SK-N-SH treated with all-trans-retinoic acid at 6 μM for 48 hours (cell line): ENCODE measurements at regions not wholly inside any gene's neighbourhood (a gene's known extent, or its start where the extent isn't known, plus 50 kb on each side); places are given as distances from the start of the nearest gene placed in this dataset.

ENCODE experiments used
- ATAC-seq: fragments of 200-7000 bp; cut with Tn5 transposase; 3 replicates; pipeline ENCODE4 v1.9.1; 2020; ENCODE audit warnings: mild to moderate bottlenecking, moderate library complexity
- ARNTL ChIP-seq: fragments of 450-650 bp; formaldehyde crosslinking; IDR thresholded peaks from 2 replicates; pipeline ENCODE4 v1.5.0; 2020; ENCODE audit warnings: low read depth, mild to moderate bottlenecking, moderate library complexity, borderline replicate concordance
- BACH2 ChIP-seq: fragments of 250-450 bp; sonication (Bioruptor Pico); IDR thresholded peaks from 2 replicates; pipeline ENCODE4 v1.9.0; 2021; ENCODE audit warnings: mild to moderate bottlenecking, borderline replicate concordance
- ESRRG ChIP-seq: fragments of 250-450 bp; sonication (Bioruptor Pico); IDR thresholded peaks from 2 replicates; pipeline ENCODE4 v1.6.1; 2021; ENCODE audit warnings: mild to moderate bottlenecking
- GLIS3 ChIP-seq: fragments of 250-450 bp; sonication (Bioruptor Pico); IDR thresholded peaks from 2 replicates; pipeline ENCODE4 v1.5.0; 2020; ENCODE audit warnings: mild to moderate bottlenecking, moderate library complexity
- ISL1 ChIP-seq: fragments of 250-450 bp; sonication (Bioruptor Pico); IDR thresholded peaks from 2 replicates; pipeline ENCODE4 v2.1.2; 2022; ENCODE audit warnings: mild to moderate bottlenecking, moderate library complexity
- OSR1 ChIP-seq: fragments of 250-450 bp; sonication (Bioruptor Pico); IDR thresholded peaks from 2 replicates; pipeline ENCODE4 v1.8.0; 2022; ENCODE audit warnings: moderate library complexity, mild to moderate bottlenecking, inconsistent platforms
- PPARA ChIP-seq: fragments of 250-450 bp; sonication (Bioruptor Pico); IDR thresholded peaks from 2 replicates; pipeline ENCODE4 v1.5.0; 2020; ENCODE audit warnings: mild to moderate bottlenecking, borderline replicate concordance
- SNAI2 ChIP-seq: fragments of 250-450 bp; sonication (Bioruptor Pico); IDR thresholded peaks from 2 replicates; pipeline ENCODE4 v1.5.0; 2020; ENCODE audit warnings: mild to moderate bottlenecking, moderate library complexity
- TCF4 ChIP-seq: fragments of 250-450 bp; sonication (Bioruptor Pico); IDR thresholded peaks from 2 replicates; pipeline ENCODE4 v1.8.0; 2021; ENCODE audit warnings: mild to moderate bottlenecking, moderate library complexity, borderline replicate concordance
- TOX ChIP-seq: fragments of 250-450 bp; sonication (Bioruptor Pico); IDR thresholded peaks from 2 replicates; pipeline ENCODE4 v1.8.0; 2021; ENCODE audit warnings: mild to moderate bottlenecking, moderate library complexity, borderline replicate concordance
- ZC3H10 ChIP-seq: fragments of 250-450 bp; sonication (Bioruptor Pico); IDR thresholded peaks from 2 replicates; pipeline ENCODE4 v1.5.1; 2021; ENCODE audit warnings: mild to moderate bottlenecking, moderate library complexity
- ZFP3 ChIP-seq: fragments of 250-450 bp; sonication (Bioruptor Pico); IDR thresholded peaks from 2 replicates; pipeline ENCODE4 v1.5.0; 2020; ENCODE audit warnings: mild to moderate bottlenecking, moderate library complexity
- ZFP30 ChIP-seq: fragments of 450-650 bp; formaldehyde crosslinking; IDR thresholded peaks from 2 replicates; pipeline ENCODE4 v1.5.0; 2022; ENCODE audit warnings: mild to moderate bottlenecking, moderate library complexity
- ZNF565 ChIP-seq: fragments of 450-650 bp; formaldehyde crosslinking; conservative IDR thresholded peaks from 2 replicates; pipeline ENCODE4 v1.5.0; 2020; ENCODE audit warnings: low read depth, mild to moderate bottlenecking, moderate library complexity
- ZNF70 ChIP-seq: fragments of 450-650 bp; formaldehyde crosslinking; IDR thresholded peaks from 2 replicates; pipeline ENCODE4 v1.5.0; 2020; ENCODE audit warnings: mild to moderate bottlenecking, moderate library complexity
- ZNF8 ChIP-seq: fragments of 450-650 bp; formaldehyde crosslinking; IDR thresholded peaks from 2 replicates; pipeline ENCODE4 v1.5.0; 2020; ENCODE audit warnings: mild to moderate bottlenecking, moderate library complexity
- TF ChIP-seq, protein P1 (sequence below): fragments of 250-450 bp; sonication (Bioruptor Pico); IDR thresholded peaks from 2 replicates; pipeline ENCODE4 v1.5.1; 2020; ENCODE audit warnings: low read depth, mild to moderate bottlenecking, moderate library complexity
- TF ChIP-seq, protein P2 (sequence below): fragments of 250-450 bp; sonication (Bioruptor Pico); IDR thresholded peaks from 2 replicates; pipeline ENCODE4 v1.5.0; 2020; ENCODE audit warnings: mild to moderate bottlenecking, moderate library complexity
- TF ChIP-seq, protein P3 (sequence below): fragments of 250-450 bp; sonication (Bioruptor Pico); IDR thresholded peaks from 2 replicates; pipeline ENCODE4 v1.8.0; 2020; ENCODE audit warnings: mild to moderate bottlenecking, moderate library complexity, borderline replicate concordance
- TF ChIP-seq, protein P4 (sequence below): fragments of 250-450 bp; sonication (Bioruptor Pico); IDR thresholded peaks from 2 replicates; pipeline ENCODE4 v1.8.0; 2021; ENCODE audit warnings: low read depth, mild to moderate bottlenecking, moderate library complexity, borderline replicate concordance
- TF ChIP-seq, protein P5 (sequence below): fragments of 250-450 bp; sonication (Bioruptor Pico); IDR thresholded peaks from 2 replicates; pipeline ENCODE4 v1.5.1; 2021; ENCODE audit warnings: mild to moderate bottlenecking, moderate library complexity

DNA sequence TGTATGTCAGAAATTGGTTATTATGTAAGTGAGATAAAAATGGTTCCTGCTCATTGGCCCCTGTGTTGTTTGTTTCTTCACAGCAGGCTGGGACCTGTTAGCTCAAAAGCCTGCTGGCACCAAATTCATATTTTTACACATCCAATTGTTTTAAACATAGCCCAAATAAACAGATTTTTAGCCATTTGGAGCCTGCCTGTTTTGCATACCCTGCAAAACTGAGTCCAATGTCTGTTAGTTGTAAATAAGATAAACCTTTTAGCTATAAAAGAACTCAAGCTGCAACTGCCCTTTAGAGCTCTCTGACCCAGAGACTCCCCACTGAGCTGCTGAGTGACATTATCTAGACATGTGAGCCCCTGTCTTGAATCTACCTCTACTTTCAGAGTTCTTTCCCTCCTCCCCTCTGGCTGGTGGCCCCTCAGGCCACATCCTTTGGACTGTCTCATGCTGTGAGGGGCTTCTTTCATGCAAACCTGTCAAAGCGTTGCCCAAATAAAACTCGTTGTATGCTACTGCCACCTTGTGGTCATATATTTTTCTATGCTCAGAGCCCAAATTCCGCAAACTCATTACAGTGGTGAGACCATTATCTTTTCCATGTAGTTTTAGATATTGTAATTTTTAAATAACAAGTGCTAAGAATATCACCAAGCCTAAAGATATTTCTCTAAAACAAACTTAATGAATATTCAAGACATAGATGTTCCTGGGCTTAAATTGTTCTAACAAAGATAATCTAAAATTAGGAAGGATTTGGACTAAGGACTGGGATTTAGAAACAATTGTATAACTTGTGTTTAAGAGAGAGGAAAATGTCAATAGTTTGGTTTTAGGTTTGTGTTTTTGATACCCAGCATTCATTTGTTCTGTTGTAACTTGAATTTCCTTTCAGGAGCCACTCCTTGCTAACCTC, 337.9 kb downstream of the AACS start:
- ATAC-seq, result peak; percentile 38; the same call in 1 of the 3 replicates
- TF ChIP-seq ZNF70 (CRISPR knock-in tag), result no peak
- no peak for TF ChIP-seq ISL1 (CRISPR knock-in tag)
- TF ChIP-seq, protein P1, sequence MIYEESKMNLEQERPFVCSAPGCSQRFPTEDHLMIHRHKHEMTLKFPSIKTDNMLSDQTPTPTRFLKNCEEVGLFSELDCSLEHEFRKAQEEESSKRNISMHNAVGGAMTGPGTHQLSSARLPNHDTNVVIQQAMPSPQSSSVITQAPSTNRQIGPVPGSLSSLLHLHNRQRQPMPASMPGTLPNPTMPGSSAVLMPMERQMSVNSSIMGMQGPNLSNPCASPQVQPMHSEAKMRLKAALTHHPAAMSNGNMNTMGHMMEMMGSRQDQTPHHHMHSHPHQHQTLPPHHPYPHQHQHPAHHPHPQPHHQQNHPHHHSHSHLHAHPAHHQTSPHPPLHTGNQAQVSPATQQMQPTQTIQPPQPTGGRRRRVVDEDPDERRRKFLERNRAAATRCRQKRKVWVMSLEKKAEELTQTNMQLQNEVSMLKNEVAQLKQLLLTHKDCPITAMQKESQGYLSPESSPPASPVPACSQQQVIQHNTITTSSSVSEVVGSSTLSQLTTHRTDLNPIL (CRISPR knock-in tag), result no peak
- TF ChIP-seq, protein P2, sequence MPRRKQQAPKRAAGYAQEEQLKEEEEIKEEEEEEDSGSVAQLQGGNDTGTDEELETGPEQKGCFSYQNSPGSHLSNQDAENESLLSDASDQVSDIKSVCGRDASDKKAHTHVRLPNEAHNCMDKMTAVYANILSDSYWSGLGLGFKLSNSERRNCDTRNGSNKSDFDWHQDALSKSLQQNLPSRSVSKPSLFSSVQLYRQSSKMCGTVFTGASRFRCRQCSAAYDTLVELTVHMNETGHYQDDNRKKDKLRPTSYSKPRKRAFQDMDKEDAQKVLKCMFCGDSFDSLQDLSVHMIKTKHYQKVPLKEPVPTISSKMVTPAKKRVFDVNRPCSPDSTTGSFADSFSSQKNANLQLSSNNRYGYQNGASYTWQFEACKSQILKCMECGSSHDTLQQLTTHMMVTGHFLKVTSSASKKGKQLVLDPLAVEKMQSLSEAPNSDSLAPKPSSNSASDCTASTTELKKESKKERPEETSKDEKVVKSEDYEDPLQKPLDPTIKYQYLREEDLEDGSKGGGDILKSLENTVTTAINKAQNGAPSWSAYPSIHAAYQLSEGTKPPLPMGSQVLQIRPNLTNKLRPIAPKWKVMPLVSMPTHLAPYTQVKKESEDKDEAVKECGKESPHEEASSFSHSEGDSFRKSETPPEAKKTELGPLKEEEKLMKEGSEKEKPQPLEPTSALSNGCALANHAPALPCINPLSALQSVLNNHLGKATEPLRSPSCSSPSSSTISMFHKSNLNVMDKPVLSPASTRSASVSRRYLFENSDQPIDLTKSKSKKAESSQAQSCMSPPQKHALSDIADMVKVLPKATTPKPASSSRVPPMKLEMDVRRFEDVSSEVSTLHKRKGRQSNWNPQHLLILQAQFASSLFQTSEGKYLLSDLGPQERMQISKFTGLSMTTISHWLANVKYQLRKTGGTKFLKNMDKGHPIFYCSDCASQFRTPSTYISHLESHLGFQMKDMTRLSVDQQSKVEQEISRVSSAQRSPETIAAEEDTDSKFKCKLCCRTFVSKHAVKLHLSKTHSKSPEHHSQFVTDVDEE, result no peak
- no peak for TF ChIP-seq BACH2 (CRISPR knock-in tag)
- TF ChIP-seq ZFP3 (CRISPR knock-in tag), result no peak
- TF ChIP-seq ZFP30, result no peak
- no peak for TF ChIP-seq PPARA (CRISPR knock-in tag)
- no peak for TF ChIP-seq TOX
- no peak for TF ChIP-seq ZC3H10
- no peak for TF ChIP-seq SNAI2 (CRISPR knock-in tag)
- TF ChIP-seq ESRRG (CRISPR knock-in tag), result no peak
- TF ChIP-seq, protein P3, sequence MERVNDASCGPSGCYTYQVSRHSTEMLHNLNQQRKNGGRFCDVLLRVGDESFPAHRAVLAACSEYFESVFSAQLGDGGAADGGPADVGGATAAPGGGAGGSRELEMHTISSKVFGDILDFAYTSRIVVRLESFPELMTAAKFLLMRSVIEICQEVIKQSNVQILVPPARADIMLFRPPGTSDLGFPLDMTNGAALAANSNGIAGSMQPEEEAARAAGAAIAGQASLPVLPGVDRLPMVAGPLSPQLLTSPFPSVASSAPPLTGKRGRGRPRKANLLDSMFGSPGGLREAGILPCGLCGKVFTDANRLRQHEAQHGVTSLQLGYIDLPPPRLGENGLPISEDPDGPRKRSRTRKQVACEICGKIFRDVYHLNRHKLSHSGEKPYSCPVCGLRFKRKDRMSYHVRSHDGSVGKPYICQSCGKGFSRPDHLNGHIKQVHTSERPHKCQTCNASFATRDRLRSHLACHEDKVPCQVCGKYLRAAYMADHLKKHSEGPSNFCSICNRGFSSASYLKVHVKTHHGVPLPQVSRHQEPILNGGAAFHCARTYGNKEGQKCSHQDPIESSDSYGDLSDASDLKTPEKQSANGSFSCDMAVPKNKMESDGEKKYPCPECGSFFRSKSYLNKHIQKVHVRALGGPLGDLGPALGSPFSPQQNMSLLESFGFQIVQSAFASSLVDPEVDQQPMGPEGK (CRISPR knock-in tag), result no peak
- TF ChIP-seq ARNTL (CRISPR knock-in tag), result no peak
- no peak for TF ChIP-seq ZNF8 (CRISPR knock-in tag)
- TF ChIP-seq TCF4 (CRISPR knock-in tag), result no peak
- TF ChIP-seq ZNF565 (CRISPR knock-in tag), result no peak
- TF ChIP-seq, all 23 proteins: peak for 0

DNA sequence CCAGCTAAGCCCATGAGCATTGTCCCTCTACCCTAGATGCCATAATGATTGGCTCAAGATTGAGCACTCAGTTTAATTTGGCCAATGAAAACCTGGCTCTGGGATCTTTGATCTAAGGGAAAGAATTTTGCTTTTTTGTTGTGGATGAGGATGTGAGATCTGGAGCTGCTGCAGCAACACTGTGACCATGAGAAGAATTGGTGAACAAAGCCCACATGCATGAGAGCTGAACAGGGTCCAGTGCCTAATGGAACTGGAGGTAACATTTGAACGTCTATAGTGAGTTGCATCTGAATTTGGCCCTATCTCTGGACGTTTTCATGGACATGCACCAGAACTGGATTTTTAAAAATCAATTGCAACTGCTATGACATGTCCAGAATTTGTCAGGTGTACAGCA, 338.6 kb downstream of the AACS start:
- TF ChIP-seq OSR1 (CRISPR knock-in tag), result no peak
- TF ChIP-seq, protein P1 (CRISPR knock-in tag), result no peak
- TF ChIP-seq ZFP30, result no peak
- TF ChIP-seq ZNF565 (CRISPR knock-in tag), result no peak
- no peak for TF ChIP-seq GLIS3 (CRISPR knock-in tag)
- TF ChIP-seq, protein P4, sequence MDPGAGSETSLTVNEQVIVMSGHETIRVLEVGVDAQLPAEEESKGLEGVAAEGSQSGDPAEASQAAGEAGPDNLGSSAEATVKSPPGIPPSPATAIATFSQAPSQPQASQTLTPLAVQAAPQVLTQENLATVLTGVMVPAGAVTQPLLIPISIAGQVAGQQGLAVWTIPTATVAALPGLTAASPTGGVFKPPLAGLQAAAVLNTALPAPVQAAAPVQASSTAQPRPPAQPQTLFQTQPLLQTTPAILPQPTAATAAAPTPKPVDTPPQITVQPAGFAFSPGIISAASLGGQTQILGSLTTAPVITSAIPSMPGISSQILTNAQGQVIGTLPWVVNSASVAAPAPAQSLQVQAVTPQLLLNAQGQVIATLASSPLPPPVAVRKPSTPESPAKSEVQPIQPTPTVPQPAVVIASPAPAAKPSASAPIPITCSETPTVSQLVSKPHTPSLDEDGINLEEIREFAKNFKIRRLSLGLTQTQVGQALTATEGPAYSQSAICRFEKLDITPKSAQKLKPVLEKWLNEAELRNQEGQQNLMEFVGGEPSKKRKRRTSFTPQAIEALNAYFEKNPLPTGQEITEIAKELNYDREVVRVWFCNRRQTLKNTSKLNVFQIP (CRISPR knock-in tag), result no peak
- TF ChIP-seq, protein P5, sequence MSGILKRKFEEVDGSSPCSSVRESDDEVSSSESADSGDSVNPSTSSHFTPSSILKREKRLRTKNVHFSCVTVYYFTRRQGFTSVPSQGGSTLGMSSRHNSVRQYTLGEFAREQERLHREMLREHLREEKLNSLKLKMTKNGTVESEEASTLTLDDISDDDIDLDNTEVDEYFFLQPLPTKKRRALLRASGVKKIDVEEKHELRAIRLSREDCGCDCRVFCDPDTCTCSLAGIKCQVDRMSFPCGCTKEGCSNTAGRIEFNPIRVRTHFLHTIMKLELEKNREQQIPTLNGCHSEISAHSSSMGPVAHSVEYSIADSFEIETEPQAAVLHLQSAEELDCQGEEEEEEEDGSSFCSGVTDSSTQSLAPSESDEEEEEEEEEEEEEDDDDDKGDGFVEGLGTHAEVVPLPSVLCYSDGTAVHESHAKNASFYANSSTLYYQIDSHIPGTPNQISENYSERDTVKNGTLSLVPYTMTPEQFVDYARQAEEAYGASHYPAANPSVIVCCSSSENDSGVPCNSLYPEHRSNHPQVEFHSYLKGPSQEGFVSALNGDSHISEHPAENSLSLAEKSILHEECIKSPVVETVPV (CRISPR knock-in tag), result no peak
- TF ChIP-seq PPARA (CRISPR knock-in tag), result no peak
- TF ChIP-seq, all 23 proteins: peak for 0
- ATAC-seq, result no peak
